HepG2 (cell line): ENCODE measurements at regions not wholly inside any gene's neighbourhood (a gene's known extent, or its start where the extent isn't known, plus 50 kb on each side); places are given as distances from the start of the nearest gene placed in this dataset.

ENCODE experiments used
- EZH2 ChIP-seq: conservative IDR thresholded peaks from 2 replicates; pipeline ENCODE4 v1.6.1; 2012; ENCODE audit warnings: mild to moderate bottlenecking, low read depth, low read length, moderate library complexity
- KAT7 ChIP-seq: IDR thresholded peaks from 2 replicates; pipeline ENCODE4 v1.6.1; 2018; ENCODE audit warnings: borderline replicate concordance, missing compliant biosample characterization
- RAD21 ChIP-seq: fragments of 450-650 bp; formaldehyde crosslinking; IDR thresholded peaks from 2 replicates; pipeline ENCODE4 v1.5.0; 2020; ENCODE audit warnings: mild to moderate bottlenecking
- RFX1 ChIP-seq: fragments of 450-650 bp; IDR thresholded peaks from 2 replicates; pipeline ENCODE4 v1.6.1; 2017
- ZNF407 ChIP-seq: sonication (generic); formaldehyde crosslinking; IDR thresholded peaks from one replicate; pipeline ENCODE4 v1.5.1; 2020; ENCODE audit warnings: mild to moderate bottlenecking, missing genetic modification reagents; ENCODE audit errors: not compliant biosample characterization
- ZNF614 ChIP-seq: IDR thresholded peaks from 2 replicates; pipeline ENCODE4 v1.6.1; 2018; ENCODE audit warnings: missing biosample characterization, missing genetic modification reagents, inconsistent platforms, borderline replicate concordance
- TF ChIP-seq, protein P1 (sequence below), 2 experiments: fragments of 450-650 bp in 1 of 2; sonication (generic) in 1 of 2; formaldehyde crosslinking; IDR thresholded peaks; 2 replicates each; pipeline versions ENCODE4 v1.5.0 to v1.8.0; 2020 to 2022; ENCODE audit warnings: mild to moderate bottlenecking in 1 of 2, missing genetic modification reagents in 1 of 2

DNA sequence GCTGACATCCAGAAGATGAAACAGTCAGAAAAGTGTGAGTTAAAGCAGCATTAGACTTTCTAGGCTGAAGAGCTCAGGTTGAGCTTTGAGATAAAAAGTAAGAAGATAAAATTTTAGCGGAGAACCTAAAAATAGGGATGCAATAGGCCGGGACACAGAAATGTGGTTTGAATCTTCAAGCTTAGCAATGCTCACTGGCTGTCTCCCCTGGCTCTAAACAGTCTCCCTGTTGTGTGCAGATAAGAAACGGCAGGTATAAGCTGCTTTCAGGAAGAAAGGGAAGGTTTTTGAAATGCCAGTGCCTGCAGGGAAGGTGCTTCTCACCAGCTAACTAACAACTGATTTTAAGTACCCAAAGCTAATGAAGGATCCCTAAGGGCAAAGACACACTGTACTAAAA, 718.7 kb upstream of the SGO1 start:
- TF ChIP-seq ZNF614 (CRISPR knock-in tag), result no peak
- no peak for TF ChIP-seq ZNF407
- TF ChIP-seq RFX1, result no peak
- no peak for TF ChIP-seq KAT7 (CRISPR knock-in tag)
- TF ChIP-seq RAD21 (CRISPR knock-in tag), result no peak
- TF ChIP-seq EZH2, result no peak
- TF ChIP-seq, protein P1, sequence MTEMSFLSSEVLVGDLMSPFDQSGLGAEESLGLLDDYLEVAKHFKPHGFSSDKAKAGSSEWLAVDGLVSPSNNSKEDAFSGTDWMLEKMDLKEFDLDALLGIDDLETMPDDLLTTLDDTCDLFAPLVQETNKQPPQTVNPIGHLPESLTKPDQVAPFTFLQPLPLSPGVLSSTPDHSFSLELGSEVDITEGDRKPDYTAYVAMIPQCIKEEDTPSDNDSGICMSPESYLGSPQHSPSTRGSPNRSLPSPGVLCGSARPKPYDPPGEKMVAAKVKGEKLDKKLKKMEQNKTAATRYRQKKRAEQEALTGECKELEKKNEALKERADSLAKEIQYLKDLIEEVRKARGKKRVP (CRISPR knock-in tag; IDR thresholded peaks at IDR 0.05), result no peak
